ENCODE measurements at regions not wholly inside any gene's neighbourhood (a gene's known extent, or its start where the extent isn't known, plus 50 kb on each side); places are given as distances from the start of the nearest gene placed in this dataset.

GRCh38 chr13:105465251-105465650, 1070.2 kb downstream of the EFNB2 start:
- no peak overlapping the region for H3K27ac ChIP-seq (ENCODE audit: low read depth, low read length)
- peaks cover 11% of the 10 kb centered on the region for H3K9me3 ChIP-seq (ENCODE audit: control insufficient read depth, low read length)
- peaks cover 13% of the 10 kb centered on the region for H3K4me1 Mint-ChIP-seq
- H3K27ac Mint-ChIP-seq: no peak overlapping the region
- peaks cover 12% of the 10 kb centered on the region for H3K9me3 Mint-ChIP-seq
- no peak overlapping the region for H3K4me3 Mint-ChIP-seq
- no peak overlapping the region for H3K4me3 ChIP-seq (ENCODE audit: low read length)
- peaks cover 49% of the 10 kb centered on the region for H3K27me3 Mint-ChIP-seq (ENCODE audit: insufficient read depth)
- peaks cover 28% of the 10 kb centered on the region for H3K27me3 ChIP-seq (ENCODE audit: control insufficient read depth, insufficient read depth, low read length, poor library complexity, severe bottlenecking)
- no peak for TF ChIP-seq CTCF (conservative IDR thresholded peaks at IDR 0.05)
- no peaks in the 10 kb centered on the region for H3K36me3 ChIP-seq (ENCODE audit: control insufficient read depth, insufficient read depth, low read length)
- DNase-seq: no peak
- peaks cover 6% of the 10 kb centered on the region for H3K4me1 ChIP-seq (ENCODE audit: control insufficient read depth, insufficient read depth, low read length)
- H3K9ac ChIP-seq (ENCODE audit: extremely low read depth, low read length, poor library complexity, severe bottlenecking): no peak overlapping the region
- no peaks in the 10 kb centered on the region for H3K36me3 Mint-ChIP-seq (ENCODE audit: low read depth)

DNA sequence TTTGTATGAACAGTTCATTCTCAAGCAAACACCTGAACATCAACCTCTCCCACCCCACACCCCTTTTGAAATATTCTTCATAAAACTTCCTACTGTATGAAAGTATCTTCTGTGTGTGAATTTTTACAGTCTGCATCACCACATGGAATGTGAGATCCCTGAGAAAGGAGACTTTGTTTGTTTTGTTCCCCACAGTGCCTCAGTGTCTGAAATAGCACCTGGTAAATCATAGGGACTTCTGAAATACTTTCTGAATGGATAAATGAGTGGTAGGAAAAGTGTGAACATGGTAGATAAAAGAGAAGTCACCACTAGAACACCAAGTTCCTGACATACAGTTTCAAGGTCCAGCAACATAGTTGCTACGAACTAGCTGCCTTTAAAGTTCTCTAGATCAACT, 1071.2 kb downstream of the EFNB2 start:
- H3K9ac ChIP-seq (ENCODE audit: extremely low read depth, low read length, poor library complexity, severe bottlenecking): no peak overlapping the region
- Mint-ChIP-seq H3K27ac (no peak overlapping the region), H3K27me3 (ENCODE audit: insufficient read depth) (peaks cover 50% of the 10 kb centered on the region), H3K9me3 (peaks cover 12% of the 10 kb centered on the region), H3K4me3 (no peak overlapping the region), H3K36me3 (ENCODE audit: low read depth) (no peaks in the 10 kb centered on the region), H3K4me1 (peaks cover 13% of the 10 kb centered on the region)
- no peaks in the 10 kb centered on the region for H3K36me3 ChIP-seq (ENCODE audit: control insufficient read depth, insufficient read depth, low read length)
- no peak for DNase-seq
- peaks cover 11% of the 10 kb centered on the region for H3K9me3 ChIP-seq (ENCODE audit: control insufficient read depth, low read length)
- H3K4me3 ChIP-seq (ENCODE audit: low read length): no peak overlapping the region
- H3K27ac ChIP-seq (ENCODE audit: low read depth, low read length): no peak overlapping the region
- no peak for TF ChIP-seq CTCF (conservative IDR thresholded peaks at IDR 0.05)
- 100% methylated on average over 1 of the region's 1 CpG for WGBS, 2 experiments (ENCODE audit: insufficient coverage in 1 of 2, insufficient read length in 1 of 2)
- H3K4me1 ChIP-seq (ENCODE audit: control insufficient read depth, insufficient read depth, low read length): peaks cover 6% of the 10 kb centered on the region
- H3K27me3 ChIP-seq (ENCODE audit: control insufficient read depth, insufficient read depth, low read length, poor library complexity, severe bottlenecking): peaks cover 19% of the 10 kb centered on the region

DNA sequence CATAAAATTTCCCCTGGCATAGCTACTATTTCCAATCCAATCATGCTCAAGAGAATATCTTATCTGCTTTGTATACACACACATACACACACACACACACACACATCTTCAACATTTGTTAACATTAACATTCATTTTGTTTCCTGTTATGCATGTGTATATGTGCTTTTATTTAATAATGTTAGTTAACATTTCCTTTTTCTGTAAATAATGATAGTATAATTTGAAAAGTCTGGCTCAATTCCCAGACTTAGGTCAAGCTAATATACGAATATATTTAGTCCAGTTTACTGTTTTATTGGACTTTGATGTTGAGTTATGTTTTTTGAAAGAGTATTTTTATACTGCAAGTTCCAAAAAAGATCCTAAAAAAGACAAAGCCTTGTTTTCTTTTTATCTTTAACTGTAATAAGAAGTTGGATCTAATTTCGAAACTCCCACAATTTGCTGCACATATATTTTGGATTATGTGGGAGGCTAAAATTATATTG, 1072.4 kb downstream of the EFNB2 start:
- H3K36me3 Mint-ChIP-seq (ENCODE audit: low read depth): no peaks in the 10 kb centered on the region
- peaks cover 13% of the 10 kb centered on the region for H3K4me1 Mint-ChIP-seq
- peaks cover 17% of the 10 kb centered on the region for H3K27me3 ChIP-seq (ENCODE audit: control insufficient read depth, insufficient read depth, low read length, poor library complexity, severe bottlenecking)
- H3K4me3 ChIP-seq (ENCODE audit: low read length): no peak overlapping the region
- H3K4me1 ChIP-seq (ENCODE audit: control insufficient read depth, insufficient read depth, low read length): peaks cover 6% of the 10 kb centered on the region
- H3K27ac ChIP-seq (ENCODE audit: low read depth, low read length): no peak overlapping the region
- peaks cover 10% of the 10 kb centered on the region for H3K9me3 Mint-ChIP-seq
- no peak for DNase-seq
- peaks cover 10% of the 10 kb centered on the region for H3K9me3 ChIP-seq (ENCODE audit: control insufficient read depth, low read length)
- no peak overlapping the region for H3K27ac Mint-ChIP-seq
- WGBS, 2 experiments (ENCODE audit: insufficient coverage in 1 of 2, insufficient read length in 1 of 2): 96 to 100% methylated on average over 1 to 2 of the region's 2 CpGs
- H3K4me3 Mint-ChIP-seq: no peak overlapping the region
- no peak for TF ChIP-seq CTCF (conservative IDR thresholded peaks at IDR 0.05)
- no peaks in the 10 kb centered on the region for H3K36me3 ChIP-seq (ENCODE audit: control insufficient read depth, insufficient read depth, low read length)
- H3K27me3 Mint-ChIP-seq (ENCODE audit: insufficient read depth): peaks cover 45% of the 10 kb centered on the region
- H3K9ac ChIP-seq (ENCODE audit: extremely low read depth, low read length, poor library complexity, severe bottlenecking): no peak overlapping the region

Data from endodermal cell (in vitro differentiated cells).